IMR-90 (cell line): ENCODE measurements at regions not wholly inside any gene's neighbourhood (a gene's known extent, or its start where the extent isn't known, plus 50 kb on each side); places are given as distances from the start of the nearest gene placed in this dataset.

Experiments used
- ATAC-seq: fragments of 200-7000 bp; cut with Tn5 transposase; 2 replicates; pipeline ENCODE4 v1.9.1; 2020; ENCODE audit warnings: low read depth, mild to moderate bottlenecking, moderate library complexity
- BruUV-seq: library from RNA; stranded (reverse); fragments of 400-500 nt; replicated peaks from 2 replicates; lab custom pipeline; 2021; lab: Mats Ljungman, UMichigan
- CTCF ChIA-PET: fragments of 300-600 bp; formaldehyde crosslinking; extraction: SDS; loops from one replicate; lab custom pipeline; 2021; ENCODE audit warnings: antibody characterized with exemption; lab: Yijun Ruan, JAX
- POLR2A ChIA-PET: fragments of 300-600 bp; sonication (Branson Sonifier 250); formaldehyde crosslinking; loops from one replicate; lab custom pipeline; 2022; ENCODE audit warnings: antibody characterized with exemption; ENCODE audit not compliant: unreplicated experiment; lab: Charles Lee
- DNase-seq: peaks from one replicate; pipeline ENCODE4 v3.0.0; 2013
- H2AFZ ChIP-seq: replicated peaks from 2 replicates; pipeline ENCODE3; 2013; ENCODE audit warnings: low read length, mild to moderate bottlenecking; ENCODE audit not compliant: poor library complexity
- H2AK5ac ChIP-seq: 2 replicates; pipeline ENCODE4 v1.6.1; 2013; ENCODE audit warnings: low read depth, low read length, inconsistent platforms
- H2AK9ac ChIP-seq: replicated peaks from 2 replicates; pipeline ENCODE3; 2013; ENCODE audit warnings: mild to moderate bottlenecking, low read depth, low read length, moderate library complexity; ENCODE audit not compliant: poor library complexity
- H2BK120ac ChIP-seq: 2 replicates; pipeline ENCODE4 v1.6.1; 2013; ENCODE audit warnings: low read depth, low read length, inconsistent platforms
- H2BK15ac ChIP-seq: 3 replicates; pipeline ENCODE4 v1.6.1; 2013; ENCODE audit warnings: low read depth, low read length, inconsistent platforms
- H2BK20ac ChIP-seq: 2 replicates; pipeline ENCODE4 v1.6.1; 2013; ENCODE audit warnings: low read depth, mild to moderate bottlenecking, inconsistent platforms, low read length, moderate library complexity
- H2BK5ac ChIP-seq: 2 replicates; pipeline ENCODE4 v1.6.1; 2013; ENCODE audit warnings: mild to moderate bottlenecking, low read depth, low read length, inconsistent platforms; ENCODE audit not compliant: poor library complexity, severe bottlenecking
- H3K14ac ChIP-seq: replicated peaks from 2 replicates; pipeline ENCODE4 v1.6.1; 2013; ENCODE audit warnings: low read depth, low read length, inconsistent platforms
- H3K18ac ChIP-seq: 2 replicates; pipeline ENCODE4 v1.6.1; 2013; ENCODE audit warnings: low read depth, low read length, control low read depth
- H3K23ac ChIP-seq: 2 replicates; pipeline ENCODE4 v1.6.1; 2013; ENCODE audit warnings: low read depth, low read length, inconsistent platforms
- H3K27ac ChIP-seq: 2 replicates; pipeline ENCODE4 v1.5.1; 2013; ENCODE audit warnings: mild to moderate bottlenecking, control low read depth, low read length; ENCODE audit not compliant: insufficient read depth
- H3K27me3 ChIP-seq: 2 replicates; pipeline ENCODE4 v1.6.1; 2013; ENCODE audit warnings: low read length; ENCODE audit not compliant: control insufficient read depth, insufficient read depth
- H3K36me3 ChIP-seq: 2 replicates; pipeline ENCODE4 v1.6.1; 2013; ENCODE audit warnings: low read length, mixed read lengths; ENCODE audit not compliant: control insufficient read depth, insufficient read depth
- H3K4ac ChIP-seq: 2 replicates; pipeline ENCODE4 v1.6.1; 2013; ENCODE audit warnings: low read depth, low read length, inconsistent platforms
- H3K4me1 ChIP-seq: 2 replicates; pipeline ENCODE4 v1.6.1; 2013; ENCODE audit warnings: low read length, mixed read lengths; ENCODE audit not compliant: control insufficient read depth, insufficient read depth
- H3K4me2 ChIP-seq: 2 replicates; pipeline ENCODE4 v1.6.1; 2013; ENCODE audit warnings: low read depth, mild to moderate bottlenecking, control low read depth, low read length, moderate library complexity
- H3K4me3 ChIP-seq: 2 replicates; pipeline ENCODE4 v1.5.1; 2013; ENCODE audit warnings: low read depth, mild to moderate bottlenecking, control low read depth, low read length, moderate library complexity; ENCODE audit not compliant: insufficient read depth
- H3K56ac ChIP-seq: 2 replicates; pipeline ENCODE4 v1.6.1; 2013; ENCODE audit warnings: low read length, inconsistent platforms; ENCODE audit not compliant: insufficient read depth; ENCODE audit errors: extremely low read depth
- H3K79me1 ChIP-seq, 2 experiments: 2 replicates each; pipeline ENCODE4 v1.6.1; 2013; ENCODE audit warnings: low read length in 2 of 2, inconsistent platforms in 1 of 2, low read depth in 1 of 2
- H3K9ac ChIP-seq: 2 replicates; pipeline ENCODE4 v1.6.1; 2013; ENCODE audit warnings: low read depth, low read length, control low read depth
- H3K9me1 ChIP-seq: 2 replicates; pipeline ENCODE4 v1.6.1; 2013; ENCODE audit warnings: low read length, inconsistent platforms; ENCODE audit not compliant: insufficient read depth
- H3K9me3 ChIP-seq: 2 replicates; pipeline ENCODE4 v1.6.1; 2013; ENCODE audit warnings: low read length; ENCODE audit not compliant: control insufficient read depth, insufficient read depth
- H4K20me1 ChIP-seq: 2 replicates; pipeline ENCODE4 v1.6.1; 2013; ENCODE audit warnings: low read length, inconsistent platforms; ENCODE audit not compliant: insufficient read depth
- H4K5ac ChIP-seq: 2 replicates; pipeline ENCODE4 v1.6.1; 2013; ENCODE audit warnings: mild to moderate bottlenecking, low read depth, low read length, control low read depth
- H4K8ac ChIP-seq, 2 experiments: 2 replicates each; pipeline ENCODE4 v1.6.1; 2013; ENCODE audit warnings: low read depth in 2 of 2, low read length in 2 of 2, control low read depth in 1 of 2, inconsistent platforms in 1 of 2
- H4K91ac ChIP-seq: 2 replicates; pipeline ENCODE4 v1.6.1; 2013; ENCODE audit warnings: low read depth, low read length, inconsistent platforms; ENCODE audit not compliant: insufficient read depth
- BHLHE40 ChIP-seq: fragments of 150-350 bp; IDR thresholded peaks from 2 replicates; pipeline ENCODE4 v1.6.1; 2016; ENCODE audit warnings: mild to moderate bottlenecking, low read depth, low read length
- CHD1 ChIP-seq: IDR thresholded peaks from 2 replicates; pipeline ENCODE4 v1.6.1; 2012; ENCODE audit warnings: low read depth, low read length, improper control_type of control experiment
- MAFK ChIP-seq: IDR thresholded peaks from 2 replicates; pipeline ENCODE4 v1.6.1; 2012; ENCODE audit warnings: low read depth, low read length, improper control_type of control experiment
- MAZ ChIP-seq: IDR thresholded peaks from 2 replicates; pipeline ENCODE4 v1.6.1; 2012; ENCODE audit warnings: low read depth, mild to moderate bottlenecking, low read length, improper control_type of control experiment, moderate library complexity, borderline replicate concordance
- RFX5 ChIP-seq: IDR thresholded peaks from 2 replicates; pipeline ENCODE4 v1.8.0; 2012; ENCODE audit warnings: low read depth, mild to moderate bottlenecking, low read length, moderate library complexity
- SMC3 ChIP-seq: fragments of 150-350 bp; IDR thresholded peaks from 2 replicates; pipeline ENCODE4 v1.6.1; 2016; ENCODE audit warnings: low read depth, mild to moderate bottlenecking, antibody characterized with exemption, low read length, moderate library complexity
- WGBS, 2 experiments: methylation state at CpG; one replicate each; pipeline versions ENCODE4 v1.1.5 to v1.1.7; 2013; ENCODE audit warnings: missing lambda C conversion rate in 2 of 2; ENCODE audit not compliant: insufficient read length in 1 of 2; ENCODE audit errors: extremely low coverage in 2 of 2; 5-methylcytosine and 5-hydroxymethylcytosine counted together
- dilution Hi-C: fragments of 300-500 bp; cut with HindIII; formaldehyde crosslinking; loops from one replicate; pipeline ENCODE4 v1.14.3; 2018; ENCODE audit warnings: low sequenced_read_pairs; ENCODE audit not compliant: unreplicated experiment
- in situ Hi-C: fragments of 300-500 bp; cut with MboI; formaldehyde crosslinking; loops from 3 replicates; pipeline ENCODE4 v1.14.3; 2019; ENCODE audit warnings: low sequenced_read_pairs, inconsistent platforms, mixed read lengths
- intact Hi-C: fragments of 100-400 bp; cut with micrococcal nuclease; formaldehyde crosslinking; loops from 2 replicates; pipeline ENCODE4 v1.10.0; 2022
- TF ChIP-seq, protein P1 (sequence below): conservative IDR thresholded peaks from 2 replicates; pipeline ENCODE4 v1.5.1; 2012; ENCODE audit warnings: mild to moderate bottlenecking, low read depth, low read length, improper control_type of control experiment

DNA sequence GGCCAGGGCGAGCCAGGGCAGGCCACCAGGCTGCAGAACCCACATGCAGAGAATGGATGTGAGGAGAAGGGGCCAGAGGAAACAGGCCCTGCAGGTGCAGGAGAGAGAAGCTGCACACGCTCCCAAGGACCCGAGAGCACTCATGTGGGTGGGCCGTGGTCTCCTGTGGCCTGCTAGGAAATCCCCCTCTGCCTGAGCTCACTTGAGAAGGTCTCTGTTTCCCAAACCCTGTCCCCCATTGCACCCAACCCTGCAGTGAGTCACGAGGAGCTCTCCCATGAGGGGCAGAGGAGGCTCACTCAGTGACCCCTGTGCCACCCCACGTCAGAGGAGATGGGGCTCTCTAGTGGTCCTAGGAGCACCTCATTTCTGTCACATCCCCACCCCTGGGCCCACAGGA, 111.1 kb downstream of the KLF13 start:
- no peak overlapping the region for H2AK9ac ChIP-seq
- H2AK5ac ChIP-seq, result no peak overlapping the region
- no peak overlapping the region for H3K18ac ChIP-seq
- no peak overlapping the region for H3K4me3 ChIP-seq
- no peak overlapping the region for H3K14ac ChIP-seq
- no peaks in the 10 kb centered on the region for H4K20me1 ChIP-seq
- no peak overlapping the region for H2BK15ac ChIP-seq
- intact Hi-C loops (no loop called here), dilution Hi-C loops (no loop called here), in situ Hi-C loops (loop anchor here (5.0 kb wide), 1 partner anchor 35 kb away; no protein-coding TSS in a partner anchor)
- ChIA-PET POLR2A (no interaction called here), CTCF (no interaction called here)
- ATAC-seq (no peak), DNase-seq (no peak)
- no peaks in the 10 kb centered on the region for H3K79me1 ChIP-seq
- H4K91ac ChIP-seq, result no peak overlapping the region
- H2AFZ ChIP-seq, result no peak overlapping the region
- H2BK120ac ChIP-seq, result no peak overlapping the region
- no TSS peak for BruUV-seq
- H3K9ac ChIP-seq, result no peak overlapping the region
- WGBS, 2 experiments, result no CpG with 5 or more reads among the region's 6 CpGs
- H2BK20ac ChIP-seq, result no peak overlapping the region
- peaks cover 17% of the 10 kb centered on the region for H3K9me1 ChIP-seq
- H3K27me3 ChIP-seq, result no peaks in the 10 kb centered on the region
- H3K36me3 ChIP-seq, result no peaks in the 10 kb centered on the region
- H3K9me3 ChIP-seq, result no peaks in the 10 kb centered on the region
- H3K4me2 ChIP-seq, result no peak overlapping the region
- H4K8ac ChIP-seq, result no peak overlapping the region
- no peak overlapping the region for H3K56ac ChIP-seq
- peaks cover 30% of the 10 kb centered on the region for H3K4me1 ChIP-seq
- no peak overlapping the region for H3K23ac ChIP-seq
- H2BK5ac ChIP-seq, result no peak overlapping the region
- H3K4ac ChIP-seq, result no peak overlapping the region
- no peak overlapping the region for H3K27ac ChIP-seq
- H4K5ac ChIP-seq, result no peak overlapping the region
- no peak for TF ChIP-seq MAFK
- TF ChIP-seq BHLHE40, result no peak
- TF ChIP-seq SMC3, result no peak
- TF ChIP-seq MAZ, result no peak
- TF ChIP-seq CHD1, result no peak
- TF ChIP-seq, protein P1, sequence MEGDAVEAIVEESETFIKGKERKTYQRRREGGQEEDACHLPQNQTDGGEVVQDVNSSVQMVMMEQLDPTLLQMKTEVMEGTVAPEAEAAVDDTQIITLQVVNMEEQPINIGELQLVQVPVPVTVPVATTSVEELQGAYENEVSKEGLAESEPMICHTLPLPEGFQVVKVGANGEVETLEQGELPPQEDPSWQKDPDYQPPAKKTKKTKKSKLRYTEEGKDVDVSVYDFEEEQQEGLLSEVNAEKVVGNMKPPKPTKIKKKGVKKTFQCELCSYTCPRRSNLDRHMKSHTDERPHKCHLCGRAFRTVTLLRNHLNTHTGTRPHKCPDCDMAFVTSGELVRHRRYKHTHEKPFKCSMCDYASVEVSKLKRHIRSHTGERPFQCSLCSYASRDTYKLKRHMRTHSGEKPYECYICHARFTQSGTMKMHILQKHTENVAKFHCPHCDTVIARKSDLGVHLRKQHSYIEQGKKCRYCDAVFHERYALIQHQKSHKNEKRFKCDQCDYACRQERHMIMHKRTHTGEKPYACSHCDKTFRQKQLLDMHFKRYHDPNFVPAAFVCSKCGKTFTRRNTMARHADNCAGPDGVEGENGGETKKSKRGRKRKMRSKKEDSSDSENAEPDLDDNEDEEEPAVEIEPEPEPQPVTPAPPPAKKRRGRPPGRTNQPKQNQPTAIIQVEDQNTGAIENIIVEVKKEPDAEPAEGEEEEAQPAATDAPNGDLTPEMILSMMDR, result no peak
- TF ChIP-seq RFX5, result no peak
